ENCODE measurements at regions not wholly inside any gene's neighbourhood (a gene's known extent, or its start where the extent isn't known, plus 50 kb on each side); places are given as distances from the start of the nearest gene placed in this dataset.

DNA sequence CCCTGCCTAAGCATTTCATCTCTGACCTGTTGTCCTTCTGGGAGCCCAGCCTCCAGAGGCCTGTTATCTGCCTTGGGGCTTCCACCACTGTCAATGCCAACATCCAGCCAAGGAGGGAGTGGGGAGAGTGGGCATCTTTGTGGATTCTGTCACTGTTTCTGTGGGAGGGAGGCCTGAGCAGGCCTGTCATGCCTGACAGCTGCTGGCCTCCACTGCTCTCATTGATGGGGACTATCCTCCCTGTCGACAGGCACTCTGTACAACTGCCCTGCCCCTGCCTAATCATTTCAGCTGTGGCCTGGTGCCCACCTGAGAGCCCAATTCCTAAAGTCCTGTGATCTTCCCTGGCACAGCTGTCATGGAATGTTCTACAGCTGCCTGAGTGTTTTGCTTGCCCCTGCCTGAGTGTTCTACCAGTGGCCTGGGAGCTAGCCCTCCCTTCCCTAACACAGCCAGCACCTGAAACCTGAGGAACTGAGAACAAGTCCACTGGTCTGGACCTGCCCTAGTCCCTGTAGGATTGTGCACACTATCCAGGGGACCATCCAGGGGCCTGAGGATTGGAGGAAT, 145.3 kb downstream of the FAM83B start:
- POLR2A ChIA-PET = no interaction called here
- CTCF ChIA-PET = no interaction called here
- Histone ChIP-seq H3K36me3 (ENCODE audit: control insufficient read depth in 1 of 2, insufficient read depth in 2 of 2, low read length in 2 of 2) (no peaks in the 10 kb centered on the region), H3K9ac (ENCODE audit: low read length) (no peak overlapping the region), H3K4me1 (ENCODE audit: control insufficient read depth in 1 of 2, insufficient read depth in 2 of 2, low read length in 2 of 2) (peaks cover 0 to 17% of the 10 kb centered on the region in 2 experiments; a peak in 3 of 4 replicates), H2AFZ (ENCODE audit: low read depth, low read length, poor library complexity, severe bottlenecking) (no peak overlapping the region), H3K9me3 (ENCODE audit: control insufficient read depth in 1 of 2, insufficient read depth in 1 of 2, low read depth in 1 of 2, low read length in 2 of 2) (no peaks in the 10 kb centered on the region), H3K27ac (ENCODE audit: low read depth, low read length) (no peak overlapping the region), H3K4me3 (replicated peaks in 1 of 2; ENCODE audit: low read depth in 1 of 2, low read length in 2 of 2) (no peak overlapping the region), H3K4me2 (ENCODE audit: low read length) (no peak overlapping the region), H3K9me2 (ENCODE audit: insufficient read depth) (no peaks in the 10 kb centered on the region), H4K20me1 (ENCODE audit: insufficient read depth) (no peaks in the 10 kb centered on the region), H3K27me3 (ENCODE audit: insufficient read depth, low read length) (no peaks in the 10 kb centered on the region), H3K79me2 (ENCODE audit: insufficient read depth, low read length) (no peaks in the 10 kb centered on the region)
- intact Hi-C loops (cut with micrococcal nuclease) = no loop called here
- TF ChIP-seq CEBPB (IDR thresholded peaks at IDR 0.05; ENCODE audit: low read depth) (no peak), EZH2 (IDR thresholded peaks at IDR 0.05) (no peak)
- BruUV-seq (replicated peaks) = no TSS peak
- RAD21 ChIA-PET (ENCODE audit: low non-redundant PET in 1 of 2, low total read pairs in 2 of 2, uncharacterized antibody in 2 of 2, unreplicated experiment in 2 of 2) = no interaction called here
- no peak for DNase-seq (ENCODE audit: low read depth, low spot score)
- ATAC-seq = no peak

- Histone ChIP-seq H2AFZ (ENCODE audit: low read depth, low read length, poor library complexity, severe bottlenecking) (no peak overlapping the region), H3K9ac (ENCODE audit: low read length) (no peak overlapping the region), H3K27ac (ENCODE audit: low read depth, low read length) (no peak overlapping the region), H3K9me3 (ENCODE audit: control insufficient read depth in 1 of 2, insufficient read depth in 1 of 2, low read depth in 1 of 2, low read length in 2 of 2) (no peaks in the 10 kb centered on the region), H3K9me2 (ENCODE audit: insufficient read depth) (no peaks in the 10 kb centered on the region), H3K36me3 (ENCODE audit: control insufficient read depth in 1 of 2, insufficient read depth in 2 of 2, low read length in 2 of 2) (no peaks in the 10 kb centered on the region), H3K4me3 (replicated peaks in 1 of 2; ENCODE audit: low read depth in 1 of 2, low read length in 2 of 2) (no peak overlapping the region), H4K20me1 (ENCODE audit: insufficient read depth) (no peaks in the 10 kb centered on the region), H3K4me1 (ENCODE audit: control insufficient read depth in 1 of 2, insufficient read depth in 2 of 2, low read length in 2 of 2) (peaks cover 0 to 13% of the 10 kb centered on the region in 2 experiments; a peak in 2 of 4 replicates), H3K79me2 (ENCODE audit: insufficient read depth, low read length) (no peaks in the 10 kb centered on the region), H3K4me2 (ENCODE audit: low read length) (no peak overlapping the region), H3K27me3 (ENCODE audit: insufficient read depth, low read length) (no peaks in the 10 kb centered on the region)
- ATAC-seq = peak; percentile 50; the same call in 1 of the 2 replicates
- BruUV-seq (replicated peaks) = no TSS peak
- TF ChIP-seq JUND (IDR thresholded peaks at IDR 0.05) = no peak
- TF ChIP-seq CEBPB (IDR thresholded peaks at IDR 0.05; ENCODE audit: low read depth) = no peak
- TF ChIP-seq, protein P1, sequence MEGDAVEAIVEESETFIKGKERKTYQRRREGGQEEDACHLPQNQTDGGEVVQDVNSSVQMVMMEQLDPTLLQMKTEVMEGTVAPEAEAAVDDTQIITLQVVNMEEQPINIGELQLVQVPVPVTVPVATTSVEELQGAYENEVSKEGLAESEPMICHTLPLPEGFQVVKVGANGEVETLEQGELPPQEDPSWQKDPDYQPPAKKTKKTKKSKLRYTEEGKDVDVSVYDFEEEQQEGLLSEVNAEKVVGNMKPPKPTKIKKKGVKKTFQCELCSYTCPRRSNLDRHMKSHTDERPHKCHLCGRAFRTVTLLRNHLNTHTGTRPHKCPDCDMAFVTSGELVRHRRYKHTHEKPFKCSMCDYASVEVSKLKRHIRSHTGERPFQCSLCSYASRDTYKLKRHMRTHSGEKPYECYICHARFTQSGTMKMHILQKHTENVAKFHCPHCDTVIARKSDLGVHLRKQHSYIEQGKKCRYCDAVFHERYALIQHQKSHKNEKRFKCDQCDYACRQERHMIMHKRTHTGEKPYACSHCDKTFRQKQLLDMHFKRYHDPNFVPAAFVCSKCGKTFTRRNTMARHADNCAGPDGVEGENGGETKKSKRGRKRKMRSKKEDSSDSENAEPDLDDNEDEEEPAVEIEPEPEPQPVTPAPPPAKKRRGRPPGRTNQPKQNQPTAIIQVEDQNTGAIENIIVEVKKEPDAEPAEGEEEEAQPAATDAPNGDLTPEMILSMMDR (IDR thresholded peaks at IDR 0.05 in 2 of 3, conservative IDR thresholded peaks at IDR 0.05 in 1 of 3; ENCODE audit: borderline replicate concordance in 1 of 3, insufficient read depth in 1 of 3, low read depth in 2 of 3, low read length in 2 of 3) = peak in 2 of 3 experiments; percentile 45 to 65; a peak in 3 of 6 replicates
- no peak for TF ChIP-seq RAD21 (IDR thresholded peaks at IDR 0.05; ENCODE audit: low read depth)
- RAD21 ChIA-PET (ENCODE audit: low non-redundant PET in 1 of 2, low total read pairs in 2 of 2, uncharacterized antibody in 2 of 2, unreplicated experiment in 2 of 2) = no interaction called here
- POLR2A ChIA-PET = no interaction called here
- CTCF ChIA-PET = no interaction called here
- intact Hi-C loops (cut with micrococcal nuclease) = no loop called here
- DNase-seq (ENCODE audit: low read depth, low spot score) = no peak
Measured at GRCh38 chr6:54992789-54993188, 146.2 kb downstream of the FAM83B start.

Measured in HCT116 (cell line).